ENCODE measurements at regions not wholly inside any gene's neighbourhood (a gene's known extent, or its start where the extent isn't known, plus 50 kb on each side); places are given as distances from the start of the nearest gene placed in this dataset.
"Not testable (repeated sequence)": the region's sequence is repeated elsewhere in the genome, so short reads cannot be mapped to it uniquely, and the experiment has no call there.

DNA sequence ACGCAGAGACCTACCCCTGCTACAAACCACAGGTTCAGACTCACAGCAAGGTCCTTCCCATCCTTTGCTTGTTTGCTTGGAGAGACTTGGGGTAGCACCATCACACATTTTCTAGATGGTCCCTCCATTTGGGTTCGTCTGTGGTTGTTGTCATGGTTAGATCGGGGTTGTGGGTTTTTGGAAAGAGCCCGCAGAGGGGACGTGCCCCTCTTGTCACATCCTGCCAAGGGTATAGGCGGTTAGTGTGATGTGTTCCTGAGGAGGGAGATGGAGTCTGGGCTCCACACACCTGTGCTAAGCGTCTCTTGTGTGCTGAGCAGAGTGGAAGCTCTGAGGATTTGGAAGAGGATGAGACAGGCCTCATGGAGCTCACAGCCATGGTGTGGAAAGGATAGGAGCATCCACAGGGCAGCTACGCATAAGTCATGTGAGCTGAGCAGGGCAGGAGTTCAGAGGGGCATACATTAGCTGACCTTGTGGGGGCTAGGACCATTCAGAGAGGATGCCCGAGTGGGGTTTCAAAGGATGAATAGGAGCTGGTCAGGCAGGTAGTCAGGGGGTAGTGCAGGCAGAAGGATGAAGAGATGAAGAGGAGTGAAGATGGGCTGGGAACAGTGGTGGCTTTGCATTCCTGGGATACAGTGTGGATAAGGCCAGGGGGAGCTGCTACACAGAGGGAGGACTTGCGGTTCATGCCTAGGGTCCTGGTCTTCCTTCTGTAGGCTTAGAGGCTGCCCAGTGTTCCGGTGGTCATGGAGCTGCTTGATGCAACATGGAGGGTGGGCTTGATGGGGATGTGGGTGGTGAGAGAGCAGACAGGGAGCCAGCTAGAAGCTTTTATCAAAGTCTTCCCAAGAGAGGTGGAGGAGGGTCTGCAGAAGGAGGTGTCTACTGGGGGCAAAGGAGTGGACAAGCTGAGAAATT, 62.9 kb downstream of the ACKR3 start:
- DNase-seq = no peak

- DNase-seq = no peak
These were observed 63.6 kb downstream of the ACKR3 start for GRCh38 chr2:236633219-236633570.

- DNase-seq = no peak
These were observed 64.3 kb downstream of the ACKR3 start for GRCh38 chr2:236633775-236634560.

DNA sequence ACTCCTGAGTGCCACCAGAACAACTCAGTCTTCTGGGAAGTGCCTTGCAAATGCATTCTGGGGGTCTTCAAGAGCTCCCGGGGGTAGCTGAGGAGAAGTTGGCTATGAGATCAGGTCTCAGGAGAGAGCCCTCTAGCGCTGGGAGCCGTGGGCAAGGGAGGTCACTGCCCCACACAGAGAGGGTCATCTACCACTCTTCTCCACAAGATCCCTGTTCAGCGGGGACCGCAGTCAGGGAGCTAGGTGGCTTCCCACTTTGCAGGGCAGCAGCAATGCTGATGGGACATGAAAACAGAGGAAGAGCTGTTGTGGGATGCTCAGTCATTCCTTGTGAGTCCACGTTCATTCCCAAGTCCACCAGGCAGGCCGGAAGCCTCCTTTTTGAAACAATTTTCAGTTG, 66.6 kb downstream of the ACKR3 start:
- DNase-seq = no peak

DNA sequence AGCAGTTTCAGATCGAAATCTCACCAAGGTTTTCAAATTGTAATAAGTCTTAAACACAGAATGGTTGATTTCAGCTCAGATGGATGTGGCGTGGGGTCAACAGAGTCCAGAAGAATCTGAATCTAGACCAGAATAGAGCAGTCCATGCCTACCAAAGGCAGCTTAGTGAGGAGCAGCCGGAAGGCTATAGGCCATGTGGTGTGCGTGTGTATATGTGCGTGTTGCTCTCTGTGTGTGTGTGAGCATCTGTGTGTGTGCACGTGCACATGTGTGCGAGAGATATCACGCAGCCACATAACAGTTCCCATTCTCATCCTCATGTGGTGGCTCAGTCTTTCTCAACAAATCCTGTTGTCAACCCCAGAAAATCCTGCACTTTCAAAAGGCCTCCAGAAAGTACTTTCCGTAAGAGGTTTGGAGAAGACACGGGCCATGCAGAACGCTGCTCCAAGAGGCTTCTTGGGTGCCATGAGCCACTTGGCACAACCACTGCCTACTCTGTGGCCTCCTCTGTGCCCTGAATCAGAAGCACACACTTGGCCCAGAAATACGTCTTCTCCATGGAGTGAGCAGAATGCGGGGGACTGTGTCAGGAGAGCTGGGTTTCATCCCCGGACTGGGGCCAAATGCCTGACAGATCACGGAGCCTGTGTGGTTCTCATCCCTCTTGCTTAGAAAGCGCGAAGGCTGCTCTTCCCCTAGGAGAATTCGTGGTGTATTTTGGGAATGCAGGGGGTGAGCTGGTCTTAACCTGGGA, 67.3 kb downstream of the ACKR3 start:
- DNase-seq = no peak

GRCh38 chr2:236637686-236638569, 68.3 kb downstream of the ACKR3 start:
- no peak for DNase-seq

DNA sequence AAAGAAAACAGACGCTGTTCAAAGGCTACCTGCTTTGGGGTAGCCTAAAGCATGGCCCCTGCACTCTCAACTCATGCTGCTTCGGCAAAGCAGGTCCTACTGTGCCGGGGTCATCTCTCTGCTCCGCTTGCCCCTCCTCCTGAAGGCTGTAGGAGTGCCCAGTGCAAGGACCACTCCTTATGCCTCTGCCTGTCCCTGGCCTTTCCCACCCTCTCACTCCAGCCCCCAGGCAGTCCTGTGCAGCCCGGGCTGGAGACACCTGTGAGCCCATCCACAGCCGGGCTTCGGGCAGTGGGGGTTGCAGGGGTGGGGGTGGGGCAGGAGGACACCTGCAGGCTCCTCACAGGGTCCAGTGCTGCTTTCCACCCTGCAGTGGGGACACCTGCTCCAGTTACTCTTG, 69.1 kb downstream of the ACKR3 start:
- no peak for DNase-seq

DNA sequence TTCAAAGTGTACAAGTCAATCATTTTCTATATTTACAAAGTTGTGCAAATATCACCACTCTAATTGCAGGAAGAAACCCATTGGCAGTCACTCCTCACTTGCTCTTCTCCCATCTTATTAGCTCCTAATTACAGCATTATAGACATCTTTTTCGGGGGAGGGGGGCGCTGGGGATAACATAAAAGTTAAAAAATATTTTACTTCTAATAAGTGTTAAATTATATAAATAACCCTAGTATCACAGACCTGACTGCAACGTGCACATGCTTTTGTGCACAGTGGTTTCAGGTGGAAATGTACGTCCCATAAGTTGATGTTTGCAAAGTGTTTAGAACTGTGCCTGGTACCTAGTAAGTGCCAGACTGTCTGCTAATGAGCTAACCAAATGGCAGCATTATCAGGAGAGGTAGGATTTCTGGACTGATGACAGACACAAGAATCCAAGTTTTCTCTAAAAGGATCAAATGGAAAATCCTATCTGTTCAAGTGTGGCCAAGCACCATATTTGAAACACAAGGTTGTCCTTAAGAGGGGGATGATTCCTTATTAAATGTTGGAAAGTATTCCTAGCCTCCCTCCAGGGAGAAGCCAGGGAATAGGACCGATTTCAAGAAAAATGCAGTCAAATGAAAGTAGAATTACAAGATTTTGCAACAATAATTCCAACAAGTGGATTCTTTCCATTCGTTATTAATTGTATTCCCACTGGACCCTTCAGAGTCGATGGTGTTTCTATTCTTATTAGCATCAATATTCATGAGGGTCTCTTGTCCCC, 70.0 kb downstream of the ACKR3 start:
- no peak for DNase-seq

GRCh38 chr2:236641051-236641726, 71.6 kb downstream of the ACKR3 start:
- DNase-seq = no peak

DNA sequence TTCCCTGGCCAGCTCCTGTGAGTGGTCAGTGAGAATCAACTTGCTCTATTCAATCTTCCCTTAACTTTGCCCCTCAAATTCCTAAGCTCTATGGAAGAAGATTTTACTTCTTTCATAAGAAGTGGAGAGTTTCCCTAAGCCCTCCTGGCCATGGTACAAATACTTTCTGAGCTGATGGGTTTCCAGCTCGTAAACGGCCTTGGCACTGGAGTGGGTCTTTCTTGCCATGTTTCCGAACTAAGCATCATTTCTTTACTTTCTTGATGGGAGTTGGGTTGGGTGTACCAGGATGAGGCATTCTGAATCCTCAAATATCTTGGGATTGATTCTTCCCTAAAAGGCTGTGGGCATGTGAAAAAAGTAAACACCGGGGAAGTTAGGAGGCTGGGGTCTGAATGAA, 72.5 kb downstream of the ACKR3 start:
- no peak for DNase-seq

GRCh38 chr2:236642584-236643291, 73.1 kb downstream of the ACKR3 start:
- no peak for DNase-seq

- no peak for DNase-seq
These were observed 73.9 kb downstream of the ACKR3 start for GRCh38 chr2:236643480-236643879.

GRCh38 chr2:236644067-236644466, 74.4 kb downstream of the ACKR3 start:
- no peak for DNase-seq

DNA sequence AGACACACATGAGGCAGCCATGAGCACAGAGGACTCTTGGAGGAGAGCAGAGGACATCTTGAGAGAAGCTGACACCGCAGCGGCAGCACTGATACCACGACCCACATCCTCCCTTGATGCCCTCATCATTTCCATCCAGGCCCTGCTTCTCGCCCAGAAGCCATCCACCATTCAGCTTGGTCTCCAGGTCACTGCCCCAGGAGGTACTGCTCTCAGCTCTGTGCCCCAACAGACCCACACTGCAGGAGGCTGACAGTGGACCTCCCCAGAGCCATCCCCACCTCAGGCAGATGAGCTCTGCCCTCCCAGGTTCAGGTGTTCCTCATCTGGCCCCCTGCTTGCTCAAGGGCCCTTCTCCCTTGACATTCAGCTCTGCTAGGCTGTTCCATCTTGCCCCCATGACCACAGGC, 74.9 kb downstream of the ACKR3 start:
- no peak for DNase-seq

DNA sequence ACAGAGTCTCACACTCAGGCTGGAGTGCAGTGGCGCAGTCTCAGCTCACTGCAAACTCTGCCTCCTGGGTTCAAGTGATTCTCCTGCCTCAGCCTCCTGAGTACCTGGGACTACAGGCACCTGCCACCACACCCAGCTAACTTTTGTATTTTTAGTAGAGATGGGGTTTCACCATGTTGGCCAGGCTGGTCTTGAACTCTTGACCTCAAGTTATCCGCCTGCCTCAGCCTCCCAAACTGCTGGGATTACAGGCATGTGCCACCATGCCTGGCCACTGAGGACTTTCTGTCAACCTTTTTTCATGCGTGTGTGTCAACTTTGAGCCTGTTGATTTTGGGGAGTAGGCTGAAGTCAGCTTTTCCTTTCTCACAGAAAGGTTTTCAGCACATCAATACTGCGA, 75.5 kb downstream of the ACKR3 start:
- not testable (repeated sequence) for DNase-seq

DNA sequence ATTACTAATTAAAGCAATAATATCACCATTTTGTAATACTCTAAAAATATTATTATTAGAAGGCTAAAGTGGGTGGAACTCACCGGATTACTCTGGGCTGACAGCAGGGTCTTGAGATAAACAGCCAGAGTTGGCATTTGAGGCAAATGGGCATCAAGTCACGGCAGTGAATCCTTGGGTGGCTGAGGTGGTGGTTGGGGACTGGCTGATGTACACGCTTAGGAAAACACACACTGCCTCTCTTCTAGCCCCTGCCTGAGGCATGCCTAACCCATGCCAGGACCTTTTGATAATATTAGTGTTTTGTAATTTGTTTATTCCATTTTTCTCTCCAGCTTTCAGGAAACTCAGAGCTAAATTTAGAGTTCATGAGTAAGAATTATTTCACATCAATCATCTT, 76.8 kb downstream of the ACKR3 start:
- DNase-seq = no peak

DNA sequence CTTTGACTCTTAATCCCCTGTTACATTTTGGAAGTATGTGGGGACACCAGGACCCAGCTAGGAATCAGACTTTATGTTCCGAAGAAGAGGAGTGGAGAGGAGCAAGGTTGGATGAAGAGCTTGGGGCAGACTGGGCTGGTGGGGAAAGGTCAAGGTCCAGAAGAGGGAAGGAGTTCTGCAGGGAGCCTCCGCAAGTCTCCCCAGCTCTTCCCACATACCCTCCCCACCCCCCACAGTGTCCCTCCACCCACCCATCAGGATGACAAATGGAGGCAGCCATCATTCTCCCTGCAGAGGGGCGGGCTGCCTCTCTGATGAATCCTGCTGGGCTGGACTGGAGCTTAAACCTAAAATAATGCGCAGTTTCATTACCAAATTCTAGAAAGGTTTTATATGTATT, 77.2 kb downstream of the ACKR3 start:
- DNase-seq = no peak

DNA sequence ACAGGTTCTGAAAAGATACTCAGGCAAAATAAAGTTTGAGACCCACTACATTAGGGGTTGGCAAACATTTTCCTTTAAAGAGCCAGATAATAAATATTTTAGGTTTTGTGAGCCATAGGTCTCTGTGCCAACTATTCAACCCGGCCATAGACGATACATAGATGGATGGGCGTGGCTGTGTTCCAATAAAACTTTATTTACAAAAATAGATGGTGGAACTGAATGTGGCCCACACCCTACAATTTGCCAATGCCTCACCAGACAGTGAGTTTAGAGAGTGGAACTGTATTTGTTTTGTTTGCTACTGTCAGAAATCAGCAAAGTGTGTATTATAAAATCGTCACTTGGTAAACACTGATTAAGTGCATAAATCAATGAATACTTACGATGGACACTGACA, 78.0 kb downstream of the ACKR3 start:
- DNase-seq = no peak

- no peak for DNase-seq
These were observed 84.2 kb downstream of the ACKR3 start for GRCh38 chr2:236653863-236654262.

DNA sequence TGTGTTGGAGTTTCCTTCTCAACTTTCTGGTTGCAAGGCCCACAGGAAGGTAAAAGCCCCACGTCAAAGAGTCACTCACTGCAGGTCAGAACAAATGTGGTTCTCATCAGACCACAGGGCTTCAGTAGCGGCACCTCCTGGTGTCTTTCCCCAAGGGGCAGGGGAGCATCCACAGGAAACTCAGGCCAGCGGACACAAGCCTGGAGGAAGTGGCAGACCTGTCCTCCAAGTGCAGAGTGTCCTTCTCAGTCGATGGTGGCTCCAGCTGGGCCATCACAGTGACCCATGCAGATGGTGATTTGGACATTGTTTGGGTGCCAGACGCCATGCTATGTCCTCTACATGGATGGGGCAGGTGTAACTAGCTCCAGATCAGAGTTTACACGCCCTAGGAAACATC, 84.9 kb downstream of the ACKR3 start:
- no peak for DNase-seq
